GM18507 (cell line): ENCODE measurements at regions not wholly inside any gene's neighbourhood (a gene's known extent, or its start where the extent isn't known, plus 50 kb on each side); places are given as distances from the start of the nearest gene placed in this dataset.
"Not testable (repeated sequence)": the region's sequence is repeated elsewhere in the genome, so short reads cannot be mapped to it uniquely, and the experiment has no call there.

Source experiments
- DNase-seq: peaks from one replicate; pipeline ENCODE4 v3.0.0; 2011; ENCODE audit warnings: low read depth; ENCODE audit not compliant: insufficient read length; ENCODE audit errors: extremely low spot score
- FAIRE-seq: peaks from 2 replicates; lab custom pipeline; 2011; peaks lifted over from hg19 to GRCh38; lab: Jason Lieb, UNC

DNA sequence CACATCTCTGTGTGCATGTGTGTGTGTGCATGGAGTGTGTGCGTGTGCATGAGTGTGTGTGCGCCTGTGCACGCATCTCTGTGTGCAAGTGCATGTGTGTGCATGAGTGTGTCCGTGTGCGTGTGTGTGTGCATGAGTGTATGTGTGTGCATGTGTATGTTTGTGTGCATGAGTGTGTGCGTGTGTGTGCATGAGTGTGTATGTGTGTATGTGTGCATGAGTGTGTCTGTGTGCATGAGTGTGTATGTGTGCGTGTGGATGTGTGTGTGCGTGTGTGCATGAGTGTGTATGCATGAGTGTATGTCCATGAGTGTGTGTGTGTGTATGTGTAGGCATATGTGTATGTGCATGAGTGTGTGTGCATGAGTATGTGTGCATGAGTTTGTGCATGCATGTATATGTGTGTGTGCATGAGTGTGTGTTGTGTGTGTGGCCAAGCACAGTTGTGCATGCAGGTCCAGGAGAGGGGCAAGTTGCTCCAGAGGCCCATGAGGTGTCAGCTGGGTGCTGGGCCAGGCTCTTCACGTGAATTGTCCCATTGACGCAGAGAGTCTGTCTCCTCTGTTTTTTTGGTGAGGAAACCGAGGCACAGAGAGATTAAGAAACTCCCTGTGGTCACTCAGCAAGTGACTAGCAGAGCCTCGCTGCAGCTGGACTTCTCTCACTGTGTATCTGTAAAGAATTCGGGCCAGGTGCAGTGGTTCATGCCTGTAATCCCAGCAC is 75.5 kb downstream of the ASB1 start:
- FAIRE-seq: no peak
- DNase-seq: no peak

- DNase-seq: no peak
Observed at GRCh38 chr2:238502956-238503791, 76.4 kb downstream of the ASB1 start.

DNA sequence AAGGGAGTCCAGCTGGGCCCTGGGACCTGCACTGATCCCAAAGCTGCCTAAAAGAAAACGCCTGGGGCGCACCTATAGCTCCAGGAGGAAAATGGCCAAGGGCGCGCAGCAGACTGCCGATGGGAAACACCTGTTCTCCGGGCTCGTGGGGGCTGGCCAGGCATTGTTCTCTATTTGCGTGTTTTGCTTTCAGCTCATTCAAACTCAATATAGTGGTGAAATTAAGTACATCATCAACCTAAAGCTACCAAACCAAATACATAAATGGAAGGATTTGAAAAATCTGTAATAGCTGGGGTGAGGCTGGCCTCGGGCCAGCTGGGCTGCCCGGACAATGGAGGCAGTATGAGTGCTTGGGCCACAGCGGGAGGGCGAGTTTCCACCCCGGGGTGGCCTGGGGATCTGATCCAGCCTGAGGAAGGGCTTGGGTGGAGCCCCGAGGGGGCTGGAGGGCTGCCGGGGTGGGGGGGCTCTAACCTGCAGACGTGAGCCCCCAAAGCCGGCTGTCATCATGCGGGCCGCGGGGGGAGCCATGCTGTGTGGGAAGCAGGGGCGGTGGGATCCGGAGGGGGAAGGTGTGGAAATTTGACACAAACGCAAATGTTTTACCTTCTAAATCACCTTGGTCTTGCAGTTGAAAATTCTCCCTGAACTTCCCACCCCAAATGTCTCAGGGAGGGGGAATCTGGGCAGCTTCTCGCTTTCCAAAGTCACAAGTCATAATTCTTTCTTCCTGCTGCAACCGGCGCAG is 77.6 kb downstream of the ASB1 start:
- DNase-seq: no peak
- no peak for FAIRE-seq

More at GRCh38 chr2:238502956-238503791, 76.4 kb downstream of the ASB1 start:
- FAIRE-seq: no peak

GRCh38 chr2:238505119-238505891 is 78.6 kb downstream of the ASB1 start:
- no peak for DNase-seq
- FAIRE-seq: no peak

- DNase-seq (no peak), FAIRE-seq (no peak)
Observed at GRCh38 chr2:238505892-238506280, 79.2 kb downstream of the ASB1 start.

DNA sequence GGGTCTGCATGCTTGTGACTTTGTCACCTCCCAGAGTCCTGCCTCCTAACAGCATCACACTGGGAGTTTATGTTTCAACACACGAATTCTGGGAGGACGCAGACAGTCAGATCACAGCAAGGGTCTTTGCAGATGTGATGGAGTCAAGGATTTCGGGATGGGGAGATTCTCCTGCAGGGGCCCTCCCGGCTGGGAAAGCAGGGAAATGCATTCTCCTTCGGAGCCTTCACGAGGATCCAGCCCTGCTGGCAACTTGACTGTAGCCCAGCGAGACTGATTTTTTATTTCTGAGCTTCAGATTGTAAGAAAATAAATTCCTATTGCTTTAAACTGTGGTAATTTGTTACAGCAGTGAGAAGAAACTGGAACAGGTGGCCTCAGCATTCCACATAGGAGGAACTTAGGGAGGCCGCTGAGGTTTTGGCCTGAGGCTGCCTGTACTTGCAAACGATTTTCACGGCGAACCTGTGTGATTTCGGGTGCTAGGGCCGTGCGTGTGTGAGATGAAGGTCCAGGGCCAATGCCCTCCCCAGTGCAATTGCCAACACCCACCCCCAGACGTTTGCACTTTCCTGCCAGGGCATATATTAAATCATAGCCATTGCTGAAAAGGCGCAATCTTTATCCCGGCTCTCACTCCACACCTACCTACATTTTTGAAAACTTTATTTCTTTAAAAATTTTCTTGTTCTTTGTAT is 79.8 kb downstream of the ASB1 start:
- FAIRE-seq: no peak
- DNase-seq: no peak

DNA sequence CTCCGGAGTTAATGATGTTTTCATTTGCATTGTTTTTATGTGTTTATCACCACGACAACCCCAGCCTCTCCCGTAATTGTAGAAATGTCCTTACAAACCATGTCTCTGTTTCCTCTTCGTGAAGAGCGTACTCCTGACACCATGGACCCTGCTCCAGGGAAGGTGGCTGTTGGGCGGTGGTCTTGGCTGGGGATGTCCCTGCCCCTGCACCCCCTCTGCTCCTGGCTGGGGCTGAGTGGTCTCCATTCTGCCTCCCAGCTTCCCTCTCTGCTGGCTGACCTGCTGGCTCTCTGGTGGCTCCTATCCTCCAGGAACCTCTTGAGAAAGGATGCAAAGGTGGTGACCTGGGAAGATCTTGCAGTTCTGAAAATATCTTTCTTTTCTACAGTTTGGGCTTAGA is 81.1 kb downstream of the ASB1 start:
- no peak for FAIRE-seq
- DNase-seq: no peak

GRCh38 chr2:238509151-238509835 is 82.6 kb downstream of the ASB1 start:
- FAIRE-seq (no peak), DNase-seq (no peak)

DNA sequence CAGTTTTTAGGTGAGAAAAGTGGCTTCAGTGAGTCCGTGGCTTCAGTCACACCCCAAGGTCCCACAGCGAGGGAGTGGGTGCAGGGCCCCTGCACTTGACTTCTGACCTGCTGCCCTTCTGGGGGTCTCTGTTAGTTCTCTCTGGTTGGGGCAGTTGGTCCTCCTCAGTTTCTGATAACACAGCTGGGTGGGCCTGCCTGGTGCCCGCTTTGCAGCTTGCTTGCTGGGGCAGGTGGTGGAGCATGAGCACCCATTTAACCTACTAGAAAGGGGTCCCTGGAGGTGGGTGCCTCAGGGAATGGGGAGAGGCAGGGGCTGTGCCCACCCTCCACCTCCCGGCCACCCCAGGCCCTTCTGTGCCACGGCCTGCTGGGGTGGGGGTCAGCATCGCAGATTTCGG is 83.2 kb downstream of the ASB1 start:
- FAIRE-seq: no peak
- no peak for DNase-seq

- DNase-seq: no peak
- FAIRE-seq: no peak
Observed at GRCh38 chr2:238510911-238511613, 84.3 kb downstream of the ASB1 start.

- DNase-seq (no peak), FAIRE-seq (no peak)
Observed at GRCh38 chr2:238511614-238511950, 84.9 kb downstream of the ASB1 start.

DNA sequence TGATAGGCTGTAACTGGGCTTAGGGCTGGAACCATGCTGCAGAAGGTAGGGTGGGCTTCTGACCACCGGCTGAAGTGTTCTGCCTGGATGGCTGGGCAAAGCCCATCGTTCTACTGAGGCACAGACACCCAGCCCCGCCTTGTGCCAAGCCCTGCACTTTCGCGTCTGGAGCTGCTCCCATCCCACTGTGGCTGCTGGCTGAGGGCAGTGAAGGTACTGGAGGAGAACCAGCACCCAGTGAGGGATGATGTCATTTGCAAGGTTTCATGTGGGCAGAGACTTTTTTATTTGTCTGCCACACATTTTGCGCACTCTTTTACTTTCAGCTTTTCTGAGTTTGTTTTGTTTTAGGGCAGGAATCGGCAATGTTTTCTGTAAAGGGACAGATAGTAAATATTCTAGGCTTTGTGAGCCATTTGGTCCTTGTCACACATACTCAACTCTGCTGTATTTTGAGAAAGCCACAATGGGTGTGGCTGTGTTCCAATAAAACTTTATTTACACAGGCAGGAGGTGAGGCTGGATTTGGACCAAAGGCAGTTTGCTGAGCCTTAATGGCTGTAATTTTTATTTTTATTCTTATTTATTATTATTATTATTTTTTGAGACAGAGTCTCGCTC is 85.6 kb downstream of the ASB1 start:
- no peak for FAIRE-seq

DNA sequence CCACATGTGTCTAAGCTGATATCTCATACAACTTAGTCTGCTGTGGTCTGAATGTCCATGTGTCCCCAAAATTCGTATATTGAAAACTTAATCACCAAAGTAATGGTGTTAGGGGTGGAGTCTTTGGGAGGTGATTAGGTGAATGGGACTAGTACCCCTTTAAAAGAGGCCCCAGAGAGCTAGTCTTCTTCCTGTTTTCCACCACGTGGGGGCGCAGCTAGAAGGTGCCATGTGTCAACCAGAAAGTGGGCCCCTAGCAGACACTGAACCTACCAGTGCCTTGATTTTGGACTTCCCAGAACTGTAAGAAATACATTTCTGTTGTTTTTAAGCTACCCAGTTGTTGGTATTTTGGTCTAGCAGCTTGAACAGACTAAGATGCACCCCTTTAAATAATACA is 86.6 kb downstream of the ASB1 start:
- DNase-seq (peak; percentile 18), FAIRE-seq (no peak)

More for the DNA sequence above, 85.6 kb downstream of the ASB1 start:
- no peak for DNase-seq

GRCh38 chr2:238514024-238514423 is 87.3 kb downstream of the ASB1 start:
- FAIRE-seq, DNase-seq: not testable (repeated sequence)

GRCh38 chr2:238515377-238515776 is 88.7 kb downstream of the ASB1 start:
- DNase-seq: no peak
- FAIRE-seq: no peak

- FAIRE-seq (no peak), DNase-seq (no peak)
Observed at GRCh38 chr2:238517209-238517608, 90.5 kb downstream of the ASB1 start.

- DNase-seq (no peak), FAIRE-seq (no peak)
Observed at GRCh38 chr2:238518172-238518820, 91.6 kb downstream of the ASB1 start.
